ENCODE measurements at regions not wholly inside any gene's neighbourhood (a gene's known extent, or its start where the extent isn't known, plus 50 kb on each side); places are given as distances from the start of the nearest gene placed in this dataset.

- TF ChIP-seq CTCF (IDR thresholded peaks at IDR 0.05; ENCODE audit: low read length) (no peak), EZH2 (IDR thresholded peaks at IDR 0.05; ENCODE audit: borderline replicate concordance, low read length) (no peak)
Measured at GRCh38 chr21:41641821-41642701, 124.8 kb downstream of the RIPK4 start.

Data from OCI-LY1 (cell line).